GM21825 (cell line): ENCODE measurements at regions not wholly inside any gene's neighbourhood (a gene's known extent, or its start where the extent isn't known, plus 50 kb on each side); places are given as distances from the start of the nearest gene placed in this dataset.
"Not testable (repeated sequence)": the region's sequence is repeated elsewhere in the genome, so short reads cannot be mapped to it uniquely, and the experiment has no call there.

Experiments
- ATAC-seq: cut with Tn5 transposase; IDR thresholded peaks from one replicate; pipeline ENCODE4 v1.9.1; 2021; ENCODE audit warnings: mild to moderate bottlenecking, moderate library complexity; ENCODE audit not compliant: unreplicated experiment

DNA sequence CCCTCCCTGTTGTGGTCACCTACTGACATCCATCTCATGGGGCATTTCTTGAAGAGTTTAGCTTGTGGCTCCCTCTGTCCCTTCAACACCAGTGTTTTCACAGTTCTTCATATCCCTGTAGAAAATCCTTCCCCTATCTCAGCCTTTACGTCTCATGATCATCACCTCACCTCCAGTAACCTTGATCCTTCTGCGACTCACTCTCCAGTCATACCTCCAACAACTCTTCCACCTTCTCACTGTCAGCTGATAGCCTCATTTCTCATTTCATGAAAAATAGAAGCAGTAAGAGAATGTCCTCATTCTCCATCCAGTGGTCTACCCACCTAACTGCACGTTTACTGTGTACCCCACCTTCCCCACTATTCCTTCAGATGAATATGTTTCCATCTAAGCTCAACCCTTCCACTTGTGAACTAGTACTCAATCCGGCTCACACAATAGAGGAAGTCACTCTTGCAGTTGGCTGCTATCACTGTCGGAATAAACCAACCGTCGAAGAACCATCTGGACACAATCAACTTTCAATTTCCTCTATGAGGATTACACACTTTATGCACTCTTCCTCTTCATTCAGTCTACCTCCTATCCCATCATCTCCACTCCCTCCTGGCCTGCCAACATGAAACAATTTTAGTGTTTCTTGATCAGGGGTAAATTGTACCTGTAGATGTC, 256.0 kb downstream of the AHR start:
- no peak for ATAC-seq

DNA sequence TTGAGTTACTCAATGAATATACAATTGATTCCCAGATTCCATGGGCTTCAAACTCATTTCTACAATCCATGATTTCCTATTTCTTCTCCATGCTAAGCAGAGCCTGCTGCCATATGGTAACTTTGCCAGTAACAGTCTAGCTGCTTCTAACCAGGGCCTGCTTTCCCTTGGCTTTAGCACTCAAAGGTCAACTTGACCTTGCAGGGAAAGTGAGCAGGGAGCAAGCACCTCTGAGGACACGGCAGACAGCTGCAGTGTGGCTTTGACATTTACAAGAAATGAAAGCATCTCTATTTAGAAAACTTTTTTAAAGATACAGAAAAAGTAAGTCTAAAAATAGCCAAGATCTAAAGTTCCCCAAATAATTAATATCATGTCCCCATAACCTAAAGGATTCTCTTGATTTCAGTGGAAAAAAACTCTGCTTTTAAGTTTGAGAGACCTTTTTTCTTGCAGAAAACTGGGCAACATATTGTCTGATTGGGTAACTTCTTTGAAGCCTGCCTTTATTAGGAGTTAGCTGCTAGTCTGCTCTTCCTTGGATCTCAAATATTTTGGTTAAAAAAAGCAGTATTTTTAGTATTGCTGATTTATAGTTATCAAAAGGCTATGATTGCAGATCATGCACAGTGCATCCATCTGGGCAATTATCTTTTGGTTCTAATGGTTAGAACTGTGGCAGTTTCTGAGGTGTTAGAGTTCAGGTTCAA, 257.9 kb downstream of the AHR start:
- ATAC-seq = no peak

DNA sequence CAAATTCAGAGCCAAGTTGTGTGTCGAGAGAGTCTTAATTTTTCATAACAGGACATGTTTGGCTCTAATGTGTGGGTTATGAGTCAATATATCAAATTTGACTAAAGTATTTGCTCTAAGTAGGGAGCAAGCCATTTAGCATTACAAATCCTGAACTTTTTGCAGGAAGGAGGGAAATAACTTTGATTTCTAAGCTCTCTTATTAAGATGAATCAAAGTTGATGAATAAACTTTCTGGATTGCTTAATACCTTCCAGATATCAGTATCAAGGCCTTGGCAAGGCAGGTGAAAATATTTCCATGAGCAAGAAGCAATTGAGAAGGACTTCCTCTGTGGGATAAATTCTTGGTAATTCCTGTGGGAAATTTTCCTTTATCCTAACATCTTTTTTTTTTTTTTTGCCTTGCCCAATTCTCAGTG, 258.8 kb downstream of the AHR start:
- ATAC-seq = no peak

DNA sequence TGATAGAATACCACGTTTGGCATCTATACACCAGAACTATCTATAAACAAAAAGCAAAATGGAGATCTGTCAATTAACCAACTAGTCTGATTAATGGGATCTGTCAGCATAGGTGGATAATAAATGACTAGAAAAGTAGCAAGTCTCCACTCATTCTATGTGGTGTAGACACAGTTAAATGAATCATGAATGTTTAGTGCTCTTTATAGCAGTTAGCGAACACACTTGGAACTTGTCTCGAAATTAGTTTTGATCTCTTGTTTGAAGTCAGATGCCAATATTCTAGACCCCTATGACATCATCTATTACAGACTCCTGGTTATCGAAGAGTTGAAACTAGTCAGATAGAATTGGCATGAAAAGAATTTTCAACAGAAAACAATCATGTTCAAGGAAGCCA, 259.7 kb downstream of the AHR start:
- ATAC-seq = no peak

DNA sequence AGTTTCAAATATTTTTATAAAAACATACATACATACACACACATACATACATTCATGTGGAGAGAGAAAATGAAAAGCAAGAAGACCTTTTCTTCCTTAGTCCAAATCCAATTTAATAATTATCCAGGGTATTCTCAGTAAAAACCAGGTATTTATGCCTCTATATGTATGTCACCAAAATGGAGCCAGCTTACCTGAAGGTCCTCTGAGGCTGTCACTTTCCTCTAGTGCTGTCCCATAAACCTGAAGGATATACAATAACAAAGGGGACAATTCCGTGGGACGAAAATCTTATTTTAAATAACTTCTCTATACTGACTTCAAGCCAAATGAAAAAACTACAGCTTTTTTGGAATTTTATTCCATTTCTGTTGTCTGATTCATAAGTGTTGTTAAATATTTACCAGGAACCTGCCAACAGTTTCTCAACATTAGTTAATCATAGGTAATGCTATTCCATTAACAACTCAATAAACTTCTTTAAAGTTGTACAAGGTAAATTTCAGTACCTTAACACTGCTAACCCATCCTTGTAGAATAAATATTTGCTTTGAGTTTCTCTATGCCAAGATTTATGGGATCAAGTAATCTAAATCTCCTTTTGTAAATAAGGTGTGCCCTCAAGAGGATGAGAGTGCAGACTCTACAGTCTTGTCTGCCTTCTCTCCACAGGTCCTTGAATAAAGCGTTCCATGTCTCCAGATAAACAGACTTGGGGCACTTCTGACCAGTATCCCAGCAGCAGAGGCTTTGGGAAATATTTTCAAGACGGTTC, 260.3 kb downstream of the AHR start:
- no peak for ATAC-seq

DNA sequence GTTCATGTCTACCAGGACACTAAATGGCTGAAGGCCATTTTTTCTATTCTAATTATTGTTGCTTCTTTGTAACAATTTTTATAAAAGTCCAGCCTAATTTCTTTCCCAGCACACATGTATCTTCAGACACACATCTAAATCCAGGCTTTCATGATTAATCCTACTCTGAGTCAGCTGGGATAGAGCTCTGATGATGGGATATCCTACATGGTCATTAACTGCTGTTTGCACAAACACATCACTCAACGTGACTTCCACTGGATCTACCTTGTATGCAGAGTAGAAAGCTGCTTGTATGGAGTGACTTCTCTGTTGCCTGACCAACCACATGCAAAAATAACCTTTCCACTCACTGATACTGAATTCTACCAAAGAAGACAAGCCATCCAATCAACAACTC, 260.9 kb downstream of the AHR start:
- ATAC-seq = no peak

DNA sequence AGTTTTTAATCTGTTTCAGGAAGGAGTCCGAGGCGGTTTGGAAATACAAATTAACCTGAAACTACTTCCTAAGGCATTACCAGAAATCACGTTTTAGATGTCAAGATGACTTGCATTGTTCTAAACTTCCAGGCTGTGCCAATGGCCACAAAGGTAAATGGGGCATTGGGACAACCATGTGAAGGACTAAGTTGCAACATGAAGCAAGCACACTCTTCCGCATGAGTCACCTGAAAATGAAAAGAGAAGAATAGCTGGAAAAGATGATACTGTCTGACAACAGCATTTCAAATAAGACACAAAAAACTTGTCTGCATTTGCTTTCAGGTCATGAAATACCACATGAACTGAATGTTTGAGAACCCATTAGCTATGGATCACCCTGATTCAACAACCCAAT, 262.1 kb downstream of the AHR start:
- ATAC-seq = no peak

DNA sequence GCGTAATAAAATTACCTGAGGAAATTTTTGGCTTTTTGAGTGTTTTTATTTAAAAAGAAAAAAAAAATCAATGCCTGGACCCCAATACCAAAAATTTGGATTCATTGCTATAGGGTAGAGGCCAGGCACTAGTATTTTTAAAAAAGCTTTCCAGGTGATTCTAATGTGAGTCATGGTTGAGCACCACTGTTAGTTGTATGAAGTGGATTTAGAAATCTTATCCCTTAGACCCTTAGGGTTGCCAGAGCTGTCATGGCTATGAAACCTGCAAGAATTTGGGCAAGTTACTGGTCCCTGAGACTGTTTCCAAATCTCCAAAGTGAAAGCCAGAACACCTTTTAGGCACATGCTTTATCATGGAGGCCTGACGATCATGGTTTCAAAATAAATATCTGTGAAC, 262.5 kb downstream of the AHR start:
- ATAC-seq = no peak

DNA sequence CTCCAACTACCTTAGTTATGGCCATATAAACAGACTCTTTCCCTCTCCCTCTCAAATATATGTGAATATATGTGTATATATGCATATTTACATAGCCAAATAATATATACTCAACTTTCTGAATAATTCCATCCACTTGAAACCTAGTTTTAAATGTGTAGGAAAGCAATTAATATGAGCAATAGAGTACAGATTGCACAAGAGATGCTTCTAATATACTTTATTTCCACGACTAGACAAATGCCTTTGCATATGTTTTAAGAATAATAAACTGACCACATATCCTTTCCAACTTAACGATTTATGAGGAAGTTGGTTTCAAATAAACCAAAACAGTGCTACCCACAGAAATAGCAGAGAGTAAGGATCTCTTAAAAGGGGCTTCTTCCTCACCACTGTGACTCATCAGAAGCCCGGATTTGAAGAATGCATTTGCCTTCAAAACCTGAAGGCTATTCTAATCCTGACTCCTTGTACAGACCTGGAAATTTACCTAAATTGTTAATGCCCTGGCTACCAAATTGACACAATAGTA, 266.3 kb downstream of the AHR start:
- no peak for ATAC-seq

DNA sequence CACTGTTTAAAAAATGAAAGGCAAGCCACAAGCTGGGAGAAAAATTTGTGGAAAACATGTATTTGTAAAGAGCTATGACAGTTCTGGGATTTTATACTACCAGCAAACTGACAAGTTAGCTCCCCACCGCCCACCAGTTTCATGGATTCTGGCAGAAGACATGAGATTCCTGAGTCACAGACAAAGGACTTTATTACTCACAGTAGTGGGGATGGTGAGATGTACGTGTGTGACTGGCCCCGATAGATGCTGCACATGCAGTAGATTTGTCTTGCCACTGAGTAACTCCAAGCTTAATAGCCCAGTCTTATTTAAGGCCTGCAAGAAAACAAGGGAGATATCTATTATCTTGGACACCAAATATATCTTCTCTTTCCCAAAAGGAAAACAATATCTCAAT, 281.7 kb downstream of the AHR start:
- ATAC-seq = no peak

DNA sequence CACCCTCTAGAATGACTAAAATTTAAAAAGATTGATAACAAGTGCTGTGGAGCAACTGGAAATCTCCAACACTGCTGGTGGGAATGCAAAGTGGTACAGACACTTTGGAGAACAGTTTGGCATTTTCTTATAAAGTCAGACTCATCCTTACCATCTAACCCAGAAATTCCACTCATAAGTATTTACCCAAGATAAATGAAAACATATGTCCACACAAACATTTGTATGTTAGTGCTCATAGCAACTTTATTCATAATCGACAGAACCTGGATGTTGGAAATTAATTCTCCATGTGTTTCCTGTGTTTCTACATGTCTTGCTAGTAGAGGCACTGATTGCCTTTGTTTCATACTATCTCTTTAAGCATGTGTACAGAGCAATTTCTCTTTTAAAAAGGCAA, 282.4 kb downstream of the AHR start:
- ATAC-seq = no peak

DNA sequence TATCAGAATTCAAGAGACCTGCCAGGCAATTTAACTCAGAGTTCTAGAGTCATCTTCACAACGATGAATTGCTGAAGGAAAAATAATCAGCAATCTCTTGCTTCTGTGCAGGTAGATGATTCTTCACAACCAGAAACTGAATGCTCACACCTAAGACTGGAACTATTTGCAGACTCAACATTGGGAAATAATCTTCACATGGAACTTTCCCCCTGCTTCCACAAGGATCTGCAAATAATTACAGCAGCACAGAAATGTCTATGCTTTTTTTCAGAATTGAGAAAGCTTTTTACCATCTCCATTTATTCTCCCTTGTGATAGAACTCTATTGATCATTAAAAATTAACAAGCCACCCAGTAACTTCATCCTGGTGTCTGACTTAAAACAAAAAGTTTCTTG, 282.8 kb downstream of the AHR start:
- no peak for ATAC-seq

DNA sequence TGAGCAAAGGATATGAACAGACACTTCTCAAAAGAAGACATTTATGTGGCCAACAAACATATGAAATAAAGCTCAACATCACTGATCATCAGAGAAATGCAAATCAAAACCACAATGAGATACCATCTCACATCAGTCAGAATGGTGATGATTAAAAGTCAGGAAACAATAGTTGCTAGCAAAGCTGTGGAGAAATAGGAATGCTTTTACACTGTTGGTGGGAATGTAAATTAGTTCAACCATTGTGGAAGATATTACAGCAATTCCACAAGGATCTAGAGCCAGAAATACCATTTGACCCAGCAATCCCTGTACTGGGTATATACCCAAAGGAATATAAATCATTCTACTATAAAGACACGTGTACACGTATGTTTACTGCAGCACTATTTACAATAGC, 284.2 kb downstream of the AHR start:
- ATAC-seq = not testable (repeated sequence)

DNA sequence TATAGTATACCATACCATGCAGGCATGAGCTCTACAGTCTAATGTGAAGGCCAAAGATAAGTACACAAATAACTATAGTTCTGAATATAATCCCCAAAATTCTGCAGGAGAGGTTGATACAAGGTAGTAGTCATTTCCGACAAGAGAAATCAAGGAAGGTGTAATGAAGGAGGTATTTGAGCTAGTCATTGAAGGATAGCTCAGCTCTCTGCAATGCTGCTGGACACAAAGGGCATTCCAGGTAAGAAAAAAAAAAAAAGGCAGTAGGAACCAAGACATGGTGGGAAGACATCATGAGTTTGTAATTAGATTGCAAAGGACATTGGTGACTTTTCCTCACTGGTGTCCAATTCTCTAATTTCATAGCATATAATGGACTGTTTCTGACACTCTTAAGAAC, 285.3 kb downstream of the AHR start:
- ATAC-seq = no peak

DNA sequence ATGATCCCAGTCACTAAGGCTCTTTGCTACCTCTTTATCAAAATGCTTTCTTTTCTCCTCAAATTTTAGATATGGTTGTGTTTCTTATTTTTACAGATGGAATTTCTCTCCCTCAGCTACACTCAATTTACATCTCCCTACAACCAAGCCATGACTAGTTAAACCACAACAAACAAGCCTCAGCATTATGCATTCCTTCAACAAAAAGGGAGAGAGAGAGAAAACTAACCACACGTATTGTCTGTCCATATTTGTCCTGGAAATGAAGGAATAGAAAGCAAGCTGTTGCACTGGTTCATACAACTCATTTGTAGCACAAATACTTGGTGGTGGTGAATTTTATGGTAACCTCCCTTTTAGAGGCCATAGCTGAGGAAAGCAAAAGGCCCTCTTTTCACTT, 286.4 kb downstream of the AHR start:
- no peak for ATAC-seq

DNA sequence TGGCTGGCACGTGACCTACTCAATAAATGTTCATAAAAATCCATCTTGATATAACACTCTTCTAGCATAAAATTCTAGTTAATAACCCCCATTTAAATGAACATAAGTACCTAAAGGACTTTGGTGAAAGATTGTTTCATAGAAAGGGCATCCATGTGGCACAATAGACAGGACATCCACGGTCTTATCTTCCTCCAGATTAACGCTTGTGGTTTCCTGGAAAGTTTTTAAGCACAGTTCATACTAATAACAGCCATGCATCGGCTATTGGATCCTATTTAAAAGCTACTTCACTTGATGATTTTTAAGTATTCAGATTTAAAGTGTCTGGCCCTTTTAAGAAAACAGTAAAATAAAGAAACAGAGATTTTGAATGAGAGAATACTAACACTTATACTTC, 288.3 kb downstream of the AHR start:
- no peak for ATAC-seq

DNA sequence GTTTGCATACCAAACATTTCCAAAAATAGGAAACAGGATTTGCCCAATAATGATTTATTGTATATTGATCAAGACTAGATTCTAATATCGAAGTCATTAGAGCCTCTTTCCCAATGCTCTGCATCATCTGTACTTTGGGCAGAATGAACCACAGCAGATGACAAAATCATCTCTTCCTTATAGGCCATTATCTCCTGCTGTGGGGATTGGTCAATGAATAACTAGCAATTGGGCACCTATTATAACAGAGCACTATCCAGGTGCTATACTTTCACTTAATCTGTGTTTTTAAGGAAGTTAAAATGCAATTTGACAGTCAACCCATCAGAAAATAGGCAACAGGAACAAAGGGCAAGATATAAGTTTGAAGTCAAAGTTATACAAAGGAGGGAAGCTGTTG, 290.3 kb downstream of the AHR start:
- ATAC-seq = no peak

DNA sequence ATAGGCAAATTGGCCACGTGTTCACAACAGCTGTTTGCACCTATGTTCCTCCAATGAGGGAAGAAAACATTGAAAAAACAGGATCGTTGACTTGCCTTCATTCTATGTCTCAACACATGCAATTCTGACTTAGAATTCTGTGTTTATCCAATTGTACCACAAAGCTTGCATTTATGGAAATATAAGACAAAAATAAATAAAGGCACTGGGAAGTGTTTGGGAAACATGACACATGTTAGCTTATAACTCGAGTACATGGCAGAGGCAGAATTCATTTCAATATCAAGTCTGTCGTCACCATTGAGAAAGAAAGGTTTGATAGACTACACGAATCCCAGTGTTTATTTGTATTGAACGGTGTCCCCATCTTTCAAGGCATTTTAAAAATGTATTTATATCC, 291.2 kb downstream of the AHR start:
- no peak for ATAC-seq

DNA sequence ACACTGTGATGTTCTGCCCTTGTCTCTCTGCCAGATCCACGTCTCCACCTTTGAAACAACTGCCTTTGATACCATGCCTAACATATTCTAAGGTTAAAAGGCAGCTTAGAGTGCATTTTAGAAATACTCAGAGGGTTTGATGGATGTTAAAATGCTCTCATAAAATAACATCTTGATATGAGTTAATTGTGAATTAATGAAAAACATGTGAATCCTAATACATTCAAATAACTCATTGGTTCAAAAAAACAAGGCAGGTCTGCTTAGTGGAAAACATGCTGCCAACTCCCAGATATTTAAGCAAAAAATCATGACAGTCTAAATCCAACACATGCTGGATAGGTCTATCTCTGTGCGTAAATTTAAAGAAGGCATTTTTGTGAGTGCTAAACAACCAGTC, 291.8 kb downstream of the AHR start:
- no peak for ATAC-seq

DNA sequence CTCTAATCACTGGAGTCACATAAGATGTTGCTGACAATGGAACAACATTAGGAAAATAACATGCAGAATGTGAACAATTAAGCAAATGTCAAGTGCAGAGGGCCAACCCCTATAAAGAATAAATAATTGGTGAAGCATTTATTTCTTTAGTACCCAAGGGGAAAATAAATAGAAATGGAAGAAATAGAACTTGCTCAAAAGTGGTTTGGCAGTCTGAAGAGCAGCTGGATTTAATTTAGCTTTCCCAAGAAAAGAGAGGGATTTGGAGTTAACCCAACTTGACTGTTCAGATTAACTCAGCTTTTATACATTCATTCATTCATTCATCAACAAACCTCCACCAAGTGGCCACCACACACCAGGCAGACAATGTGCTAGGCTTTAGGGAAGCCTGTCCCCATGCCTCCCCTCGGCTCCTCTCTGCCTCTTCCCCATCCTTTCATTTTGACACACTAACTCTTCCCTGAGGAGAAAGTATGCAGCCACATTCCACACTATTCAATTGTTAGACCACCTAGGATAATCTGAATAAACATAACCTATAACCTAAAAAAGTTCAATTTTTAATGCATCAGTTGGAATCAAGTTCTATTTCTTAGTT, 295.5 kb downstream of the AHR start:
- ATAC-seq = no peak

DNA sequence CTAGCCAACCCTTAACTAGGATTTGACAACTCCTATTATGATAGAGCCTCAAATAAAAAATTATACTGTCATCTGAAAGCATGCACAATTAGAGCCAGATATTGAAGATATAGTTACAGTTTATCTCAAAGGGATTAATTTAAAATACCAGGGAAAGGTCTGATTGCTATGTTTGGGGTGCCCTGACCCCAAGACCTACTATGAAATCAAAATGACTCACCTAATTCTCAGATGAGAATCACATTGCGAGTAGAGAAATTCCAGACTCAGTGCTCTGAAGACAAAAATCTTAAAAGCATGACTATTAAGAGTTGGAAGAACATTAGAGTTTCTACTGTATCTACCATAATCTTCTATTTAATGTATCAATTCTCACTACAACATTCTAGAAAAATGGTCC, 297.1 kb downstream of the AHR start:
- ATAC-seq = no peak
